ENCODE measurements at regions not wholly inside any gene's neighbourhood (a gene's known extent, or its start where the extent isn't known, plus 50 kb on each side); places are given as distances from the start of the nearest gene placed in this dataset.

- H3K4me3 ChIP-seq (ENCODE audit: low read depth, low read length) = no peak overlapping the region
- no peak for DNase-seq (ENCODE audit: low read depth)
- TF ChIP-seq, protein P1, sequence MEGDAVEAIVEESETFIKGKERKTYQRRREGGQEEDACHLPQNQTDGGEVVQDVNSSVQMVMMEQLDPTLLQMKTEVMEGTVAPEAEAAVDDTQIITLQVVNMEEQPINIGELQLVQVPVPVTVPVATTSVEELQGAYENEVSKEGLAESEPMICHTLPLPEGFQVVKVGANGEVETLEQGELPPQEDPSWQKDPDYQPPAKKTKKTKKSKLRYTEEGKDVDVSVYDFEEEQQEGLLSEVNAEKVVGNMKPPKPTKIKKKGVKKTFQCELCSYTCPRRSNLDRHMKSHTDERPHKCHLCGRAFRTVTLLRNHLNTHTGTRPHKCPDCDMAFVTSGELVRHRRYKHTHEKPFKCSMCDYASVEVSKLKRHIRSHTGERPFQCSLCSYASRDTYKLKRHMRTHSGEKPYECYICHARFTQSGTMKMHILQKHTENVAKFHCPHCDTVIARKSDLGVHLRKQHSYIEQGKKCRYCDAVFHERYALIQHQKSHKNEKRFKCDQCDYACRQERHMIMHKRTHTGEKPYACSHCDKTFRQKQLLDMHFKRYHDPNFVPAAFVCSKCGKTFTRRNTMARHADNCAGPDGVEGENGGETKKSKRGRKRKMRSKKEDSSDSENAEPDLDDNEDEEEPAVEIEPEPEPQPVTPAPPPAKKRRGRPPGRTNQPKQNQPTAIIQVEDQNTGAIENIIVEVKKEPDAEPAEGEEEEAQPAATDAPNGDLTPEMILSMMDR (IDR thresholded peaks at IDR 0.05; ENCODE audit: insufficient read depth, low read length) = no peak
Observed at GRCh38 chr18:11260961-11261461, 111.6 kb upstream of the PIEZO2 start.

- no peak for DNase-seq (ENCODE audit: low read depth)
- TF ChIP-seq, protein P1 (IDR thresholded peaks at IDR 0.05; ENCODE audit: insufficient read depth, low read length) = no peak
- H3K4me3 ChIP-seq (ENCODE audit: low read depth, low read length) = no peak overlapping the region
Observed at GRCh38 chr18:11259469-11260150, 110.2 kb upstream of the PIEZO2 start.

- TF ChIP-seq, protein P1 (IDR thresholded peaks at IDR 0.05; ENCODE audit: insufficient read depth, low read length) = no peak
- no peak overlapping the region for H3K4me3 ChIP-seq (ENCODE audit: low read depth, low read length)
- DNase-seq (ENCODE audit: low read depth) = no peak
Observed at GRCh38 chr18:11258039-11258610, 108.8 kb upstream of the PIEZO2 start.

DNA sequence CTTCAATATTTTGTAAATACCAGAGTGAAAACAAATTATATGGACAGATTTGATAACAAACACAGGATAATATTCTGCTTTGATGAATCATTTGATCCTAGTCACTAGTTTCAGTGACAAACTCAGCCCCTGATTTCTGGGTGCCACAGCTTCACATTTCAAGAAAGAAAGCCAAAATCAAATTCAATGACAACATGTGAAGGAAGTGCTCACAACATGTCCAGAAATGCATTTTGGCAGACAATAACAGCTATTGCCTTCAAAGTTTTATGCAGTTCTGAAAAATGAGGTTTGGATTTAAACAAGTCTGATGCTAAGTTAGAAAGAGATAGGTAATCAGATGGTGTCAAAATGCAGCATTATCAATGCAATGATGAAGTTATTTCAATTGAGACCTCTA lies 106.9 kb upstream of the PIEZO2 start:
- no peak overlapping the region for H3K4me3 ChIP-seq (ENCODE audit: low read depth, low read length)
- TF ChIP-seq, protein P1 (IDR thresholded peaks at IDR 0.05; ENCODE audit: insufficient read depth, low read length) = no peak
- no peak for DNase-seq (ENCODE audit: low read depth)

DNA sequence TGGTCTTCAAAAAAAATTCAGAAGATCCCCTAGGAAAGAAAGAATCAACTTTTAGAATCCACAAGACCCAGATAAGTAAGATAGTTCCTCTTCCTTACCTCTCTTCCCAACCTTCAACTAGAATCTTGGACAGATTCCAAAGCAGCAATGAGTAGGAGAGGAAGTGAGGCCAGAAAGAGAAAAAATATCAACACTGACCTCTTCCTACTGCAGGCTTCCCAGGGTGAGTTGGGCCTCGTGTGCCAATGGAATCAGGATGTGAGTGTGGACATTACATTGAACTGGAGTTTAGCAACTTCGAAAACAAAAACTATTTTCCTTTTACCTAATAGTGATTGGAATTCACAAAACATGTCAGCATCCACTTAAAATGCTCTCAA lies 102.5 kb upstream of the PIEZO2 start:
- no peak overlapping the region for H3K4me3 ChIP-seq (ENCODE audit: low read depth, low read length)
- peak; percentile 26 for DNase-seq (ENCODE audit: low read depth)
- TF ChIP-seq, protein P1 (IDR thresholded peaks at IDR 0.05; ENCODE audit: insufficient read depth, low read length) = no peak

DNA sequence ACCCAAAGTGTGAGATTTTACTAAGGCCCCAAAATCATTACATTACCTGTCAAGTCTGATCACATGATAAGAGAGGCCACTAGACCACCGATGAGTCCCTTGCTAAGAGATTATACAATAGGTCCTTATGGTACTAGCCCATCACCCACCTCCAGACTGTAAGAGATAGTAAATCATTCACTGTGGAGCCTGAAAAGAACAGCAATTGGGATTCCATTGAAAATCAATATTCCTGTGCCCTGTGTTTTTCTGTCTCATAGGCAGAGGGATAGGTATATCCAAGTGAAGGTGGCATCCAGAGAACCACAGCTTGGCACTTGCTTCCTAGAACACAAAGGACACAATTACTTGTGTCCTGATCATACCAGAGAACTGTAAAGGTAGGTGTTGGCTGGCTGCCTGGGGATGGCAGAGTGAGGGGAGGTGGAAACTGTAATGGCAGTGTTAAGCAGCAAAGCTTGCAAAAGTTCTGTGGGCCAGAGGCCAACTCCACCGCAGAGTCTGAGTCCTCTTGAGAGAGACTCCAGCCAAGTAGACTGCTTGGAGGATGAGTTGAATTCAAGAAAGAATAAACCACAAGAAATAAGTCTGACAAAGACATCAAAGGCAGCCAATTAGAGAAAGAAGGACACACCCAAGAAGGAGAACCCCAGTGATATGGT lies 102.0 kb upstream of the PIEZO2 start:
- TF ChIP-seq, protein P1 (IDR thresholded peaks at IDR 0.05; ENCODE audit: insufficient read depth, low read length) = no peak
- DNase-seq (ENCODE audit: low read depth) = peak; percentile 54
- H3K4me3 ChIP-seq (ENCODE audit: low read depth, low read length) = no peak overlapping the region

Data from fibroblast of the aortic adventitia (primary cell).